Central memory CD8-positive, alpha-beta T cell (primary cell): ENCODE measurements at regions not wholly inside any gene's neighbourhood (a gene's known extent, or its start where the extent isn't known, plus 50 kb on each side); places are given as distances from the start of the nearest gene placed in this dataset.

Experiments
- ATAC-seq: fragments of 150-1000 bp; cut with Tn5 transposase; replicated peaks from 2 replicates; pipeline ENCODE4 v1.10.0; 2022; ENCODE audit warnings: mild to moderate bottlenecking, moderate FRiP score, moderate number of reproducible peaks; ENCODE audit not compliant: poor library complexity, severe bottlenecking; ENCODE audit errors: extremely low read depth
- DNase-seq, 2 donors: peaks; one replicate each; pipeline ENCODE4 v3.0.0; 2021; ENCODE audit warnings: low spot score in 2 of 2
- H3K27ac Mint-ChIP-seq: one replicate; pipeline ENCODE4 v1.8.0; 2022; ENCODE audit warnings: low read depth, mild to moderate bottlenecking, moderate library complexity, mixed read lengths
- H3K27me3 Mint-ChIP-seq: one replicate; pipeline ENCODE4 v1.8.0; 2022; ENCODE audit warnings: mixed read lengths
- H3K36me3 Mint-ChIP-seq: one replicate; pipeline ENCODE4 v1.8.0; 2022; ENCODE audit warnings: mild to moderate bottlenecking, moderate library complexity, mixed read lengths; ENCODE audit not compliant: insufficient read depth
- H3K4me1 Mint-ChIP-seq: one replicate; pipeline ENCODE4 v1.8.0; 2022; ENCODE audit warnings: mixed read lengths
- H3K4me3 Mint-ChIP-seq: one replicate; pipeline ENCODE4 v1.8.0; 2022; ENCODE audit warnings: mild to moderate bottlenecking, moderate library complexity, mixed read lengths
- H3K9me3 Mint-ChIP-seq: one replicate; pipeline ENCODE4 v1.8.0; 2022; ENCODE audit warnings: mixed read lengths

- Mint-ChIP-seq H3K27ac (no peak overlapping the region), H3K4me1 (no peaks in the 10 kb centered on the region), H3K27me3 (no peaks in the 10 kb centered on the region), H3K9me3 (peaks cover 12% of the 10 kb centered on the region), H3K36me3 (no peaks in the 10 kb centered on the region), H3K4me3 (no peak overlapping the region)
- DNase-seq: no peak
- no peak for ATAC-seq
Observed at GRCh38 chr2:139990646-139991335, 1210.6 kb upstream of the NXPH2 start.

- ATAC-seq: no peak
- H3K4me1 Mint-ChIP-seq: no peaks in the 10 kb centered on the region
- H3K27ac Mint-ChIP-seq: no peak overlapping the region
- H3K9me3 Mint-ChIP-seq: peaks cover 27% of the 10 kb centered on the region
- DNase-seq: no peak
- H3K27me3 Mint-ChIP-seq: no peaks in the 10 kb centered on the region
- no peaks in the 10 kb centered on the region for H3K36me3 Mint-ChIP-seq
- no peak overlapping the region for H3K4me3 Mint-ChIP-seq
Observed at GRCh38 chr2:139969323-139969722, 1189.1 kb upstream of the NXPH2 start.

GRCh38 chr2:139968588-139968987 lies 1188.4 kb upstream of the NXPH2 start:
- no peaks in the 10 kb centered on the region for H3K27me3 Mint-ChIP-seq
- H3K9me3 Mint-ChIP-seq: peaks cover 25% of the 10 kb centered on the region
- H3K4me1 Mint-ChIP-seq: no peaks in the 10 kb centered on the region
- no peak overlapping the region for H3K4me3 Mint-ChIP-seq
- no peak for DNase-seq
- no peaks in the 10 kb centered on the region for H3K36me3 Mint-ChIP-seq
- H3K27ac Mint-ChIP-seq: no peak overlapping the region
- no peak for ATAC-seq

GRCh38 chr2:139967665-139968064 lies 1187.5 kb upstream of the NXPH2 start:
- Mint-ChIP-seq H3K4me3 (no peak overlapping the region), H3K4me1 (no peaks in the 10 kb centered on the region), H3K27ac (no peak overlapping the region), H3K36me3 (peaks cover 2% of the 10 kb centered on the region), H3K27me3 (no peaks in the 10 kb centered on the region), H3K9me3 (peaks cover 16% of the 10 kb centered on the region)
- DNase-seq (no peak), ATAC-seq (no peak)

- Mint-ChIP-seq H3K4me1 (no peaks in the 10 kb centered on the region), H3K9me3 (peaks cover 24% of the 10 kb centered on the region), H3K27ac (no peak overlapping the region), H3K4me3 (no peak overlapping the region), H3K36me3 (peaks cover 2% of the 10 kb centered on the region), H3K27me3 (no peaks in the 10 kb centered on the region)
- ATAC-seq: no peak
- no peak for DNase-seq
Observed at GRCh38 chr2:139964721-139965440, 1184.7 kb upstream of the NXPH2 start.

- H3K4me1 Mint-ChIP-seq: no peaks in the 10 kb centered on the region
- no peaks in the 10 kb centered on the region for H3K27me3 Mint-ChIP-seq
- H3K27ac Mint-ChIP-seq: no peak overlapping the region
- ATAC-seq (no peak), DNase-seq (no peak)
- H3K9me3 Mint-ChIP-seq: peaks cover 24% of the 10 kb centered on the region
- H3K36me3 Mint-ChIP-seq: peaks cover 2% of the 10 kb centered on the region
- no peak overlapping the region for H3K4me3 Mint-ChIP-seq
Observed at GRCh38 chr2:139963863-139964355, 1183.7 kb upstream of the NXPH2 start.

GRCh38 chr2:139949242-139949972 lies 1169.2 kb upstream of the NXPH2 start:
- no peak for DNase-seq
- no peaks in the 10 kb centered on the region for H3K27me3 Mint-ChIP-seq
- ATAC-seq: no peak
- peaks cover 40% of the 10 kb centered on the region for H3K9me3 Mint-ChIP-seq
- no peak overlapping the region for H3K4me3 Mint-ChIP-seq
- no peaks in the 10 kb centered on the region for H3K4me1 Mint-ChIP-seq
- H3K36me3 Mint-ChIP-seq: peaks cover 2% of the 10 kb centered on the region
- H3K27ac Mint-ChIP-seq: no peak overlapping the region

GRCh38 chr2:139946690-139947089 lies 1166.5 kb upstream of the NXPH2 start:
- H3K4me1 Mint-ChIP-seq: no peaks in the 10 kb centered on the region
- H3K4me3 Mint-ChIP-seq: no peak overlapping the region
- H3K27me3 Mint-ChIP-seq: no peaks in the 10 kb centered on the region
- DNase-seq: no peak
- ATAC-seq: no peak
- peaks cover 53% of the 10 kb centered on the region for H3K9me3 Mint-ChIP-seq
- H3K27ac Mint-ChIP-seq: no peak overlapping the region
- H3K36me3 Mint-ChIP-seq: peaks cover 2% of the 10 kb centered on the region

GRCh38 chr2:139940686-139941085 lies 1160.5 kb upstream of the NXPH2 start:
- no peaks in the 10 kb centered on the region for H3K36me3 Mint-ChIP-seq
- H3K27ac Mint-ChIP-seq: no peak overlapping the region
- H3K4me3 Mint-ChIP-seq: no peak overlapping the region
- DNase-seq (no peak), ATAC-seq (no peak)
- no peaks in the 10 kb centered on the region for H3K4me1 Mint-ChIP-seq
- no peaks in the 10 kb centered on the region for H3K27me3 Mint-ChIP-seq
- peaks cover 34% of the 10 kb centered on the region for H3K9me3 Mint-ChIP-seq

- no peaks in the 10 kb centered on the region for H3K27me3 Mint-ChIP-seq
- H3K9me3 Mint-ChIP-seq: peaks cover 6% of the 10 kb centered on the region
- no peak overlapping the region for H3K27ac Mint-ChIP-seq
- H3K36me3 Mint-ChIP-seq: no peaks in the 10 kb centered on the region
- H3K4me3 Mint-ChIP-seq: no peak overlapping the region
- no peaks in the 10 kb centered on the region for H3K4me1 Mint-ChIP-seq
- ATAC-seq: no peak
- DNase-seq: no peak
Observed at GRCh38 chr2:139925903-139926302, 1145.7 kb upstream of the NXPH2 start.

- DNase-seq (no peak), ATAC-seq (no peak)
- no peak overlapping the region for H3K27ac Mint-ChIP-seq
- H3K36me3 Mint-ChIP-seq: no peaks in the 10 kb centered on the region
- no peaks in the 10 kb centered on the region for H3K27me3 Mint-ChIP-seq
- H3K4me1 Mint-ChIP-seq: no peaks in the 10 kb centered on the region
- H3K9me3 Mint-ChIP-seq: peaks cover 14% of the 10 kb centered on the region
- no peak overlapping the region for H3K4me3 Mint-ChIP-seq
Observed at GRCh38 chr2:139924070-139924469, 1143.9 kb upstream of the NXPH2 start.

GRCh38 chr2:139918982-139919381 lies 1138.8 kb upstream of the NXPH2 start:
- Mint-ChIP-seq H3K27me3 (no peaks in the 10 kb centered on the region), H3K4me3 (no peak overlapping the region), H3K4me1 (no peaks in the 10 kb centered on the region), H3K9me3 (peaks cover 14% of the 10 kb centered on the region), H3K27ac (no peak overlapping the region), H3K36me3 (no peaks in the 10 kb centered on the region)
- ATAC-seq (no peak), DNase-seq (no peak)
